AG09309 (cell line): ENCODE measurements at regions not wholly inside any gene's neighbourhood (a gene's known extent, or its start where the extent isn't known, plus 50 kb on each side); places are given as distances from the start of the nearest gene placed in this dataset.

Experiments
- DNase-seq: peaks from one replicate; pipeline ENCODE4 v3.0.0-alpha.2; 2010; ENCODE audit warnings: low read depth
- H3K4me3 ChIP-seq: 2 replicates; pipeline ENCODE4 v1.5.1; 2011; ENCODE audit warnings: mild to moderate bottlenecking, low read depth, low read length, moderate library complexity; ENCODE audit not compliant: control insufficient read depth
- CTCF ChIP-seq: IDR thresholded peaks from 2 replicates; pipeline ENCODE4 v1.5.1; 2011; ENCODE audit warnings: mild to moderate bottlenecking, low read depth, low read length, inconsistent platforms; ENCODE audit not compliant: insufficient read depth, control insufficient read depth; ENCODE audit errors: missing control alignments

- H3K4me3 ChIP-seq: no peak overlapping the region
- DNase-seq: no peak
- no peak for TF ChIP-seq CTCF
These were observed 303.0 kb downstream of the GPATCH2 start for GRCh38 chr1:217327901-217328300.

- no peak for TF ChIP-seq CTCF
- H3K4me3 ChIP-seq: no peak overlapping the region
- DNase-seq: no peak
These were observed 308.1 kb downstream of the GPATCH2 start for GRCh38 chr1:217322834-217323233.

GRCh38 chr1:217315346-217315745, 315.5 kb downstream of the GPATCH2 start:
- no peak for TF ChIP-seq CTCF
- H3K4me3 ChIP-seq: no peak overlapping the region
- no peak for DNase-seq

GRCh38 chr1:217313096-217313495, 317.8 kb downstream of the GPATCH2 start:
- no peak for DNase-seq
- TF ChIP-seq CTCF: no peak
- no peak overlapping the region for H3K4me3 ChIP-seq

- DNase-seq: no peak
- TF ChIP-seq CTCF: no peak
These were observed 319.1 kb downstream of the GPATCH2 start for GRCh38 chr1:217311766-217312165.

GRCh38 chr1:217311269-217311668, 319.6 kb downstream of the GPATCH2 start:
- no peak overlapping the region for H3K4me3 ChIP-seq
- DNase-seq: no peak
- no peak for TF ChIP-seq CTCF

More at GRCh38 chr1:217311766-217312165, 319.1 kb downstream of the GPATCH2 start:
- H3K4me3 ChIP-seq: no peak overlapping the region

- no peak overlapping the region for H3K4me3 ChIP-seq
- DNase-seq: no peak
- TF ChIP-seq CTCF: no peak
These were observed 349.6 kb downstream of the GPATCH2 start for GRCh38 chr1:217281332-217281731.
